ENCODE measurements at regions not wholly inside any gene's neighbourhood (a gene's known extent, or its start where the extent isn't known, plus 50 kb on each side); places are given as distances from the start of the nearest gene placed in this dataset.
"Not testable (repeated sequence)": the region's sequence is repeated elsewhere in the genome, so short reads cannot be mapped to it uniquely, and the experiment has no call there.

DNA sequence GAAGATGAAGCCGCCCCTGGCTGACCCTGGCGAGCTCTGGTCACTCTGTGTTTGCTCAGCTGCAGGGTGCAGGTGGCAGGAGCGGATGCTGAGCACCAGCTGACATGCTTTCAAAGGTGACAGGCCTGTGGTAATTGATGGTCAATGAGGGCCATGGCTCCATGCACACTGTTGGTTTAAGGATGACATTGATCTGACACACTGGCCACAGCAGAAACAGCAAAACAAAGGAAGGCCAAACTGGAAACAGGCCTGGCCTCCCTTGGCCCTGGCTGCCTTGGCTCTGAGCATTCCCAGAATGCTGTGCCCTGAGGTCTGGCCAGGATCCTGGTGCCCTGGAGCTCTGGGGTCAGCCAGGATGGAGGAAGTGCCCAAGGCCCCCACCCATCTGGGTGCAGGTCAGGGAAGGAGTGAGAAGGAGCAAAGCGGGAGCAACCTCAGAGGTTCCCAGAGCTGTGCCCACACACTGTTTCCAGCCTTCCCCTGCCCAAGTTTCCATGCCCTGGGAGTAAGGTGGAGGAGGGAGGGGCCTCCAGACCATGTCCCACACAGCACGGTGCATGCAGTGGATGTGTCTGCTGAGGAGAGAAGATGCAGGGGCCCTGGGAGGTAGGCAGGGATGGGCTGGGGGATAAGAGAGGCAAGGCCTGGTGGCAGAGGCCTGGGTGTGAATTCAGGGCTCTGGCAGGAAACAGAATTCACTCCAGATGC lies 302.2 kb downstream of the RPS24 start:
- Mint-ChIP-seq H3K9me3 (no peaks in the 10 kb centered on the region), H3K36me3 (no peaks in the 10 kb centered on the region), H3K27me3 (no peaks in the 10 kb centered on the region), H3K4me1 (no peaks in the 10 kb centered on the region), H3K27ac (no peak overlapping the region), H3K4me3 (no peak overlapping the region)
- no peak for DNase-seq

DNA sequence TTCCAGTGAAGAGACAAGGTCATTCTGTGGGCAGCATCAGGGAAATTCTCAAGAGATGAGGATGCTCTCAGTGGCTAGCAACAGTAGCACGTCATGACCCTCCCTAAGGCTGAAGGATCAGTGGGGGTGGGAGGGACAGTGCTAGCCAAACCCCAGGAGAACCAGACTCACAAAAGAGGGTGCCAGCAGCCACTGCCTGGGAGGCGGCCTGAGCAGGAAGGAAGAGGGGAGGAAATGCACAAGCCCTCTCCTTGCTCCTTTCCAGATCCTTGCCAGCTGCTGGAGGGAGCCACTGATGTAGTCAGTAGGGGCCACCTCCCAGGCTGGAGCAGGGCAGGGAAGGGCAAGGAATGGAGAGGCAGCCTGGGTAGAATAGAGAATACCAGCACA lies 302.7 kb downstream of the RPS24 start:
- no peak for DNase-seq
- H3K27me3 Mint-ChIP-seq = no peaks in the 10 kb centered on the region
- no peak overlapping the region for H3K4me3 Mint-ChIP-seq
- no peak overlapping the region for H3K27ac Mint-ChIP-seq
- H3K36me3 Mint-ChIP-seq = no peaks in the 10 kb centered on the region
- H3K9me3 Mint-ChIP-seq = no peaks in the 10 kb centered on the region
- no peaks in the 10 kb centered on the region for H3K4me1 Mint-ChIP-seq

DNA sequence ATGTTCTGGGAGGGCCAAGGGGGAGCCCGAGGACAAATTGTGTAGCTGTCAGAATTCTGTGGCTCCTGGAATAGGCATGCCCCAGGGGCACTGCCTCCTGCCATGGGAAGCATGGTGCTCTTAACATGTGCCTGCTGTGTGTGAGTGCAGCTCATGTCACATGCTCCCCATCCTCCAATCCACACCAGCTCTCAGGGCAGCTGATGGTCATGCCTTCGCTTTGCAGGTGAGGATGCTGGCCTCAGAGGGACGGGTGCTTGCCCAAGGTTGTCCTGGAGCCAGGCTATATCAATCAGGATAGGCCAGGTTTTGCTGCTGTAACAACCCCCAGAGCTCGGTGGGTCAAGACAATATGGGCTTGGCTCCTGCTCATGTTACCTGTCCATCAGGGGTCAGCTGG lies 303.4 kb downstream of the RPS24 start:
- H3K4me1 Mint-ChIP-seq = no peaks in the 10 kb centered on the region
- no peaks in the 10 kb centered on the region for H3K27me3 Mint-ChIP-seq
- H3K4me3 Mint-ChIP-seq = no peak overlapping the region
- no peak for DNase-seq
- no peak overlapping the region for H3K27ac Mint-ChIP-seq
- H3K36me3 Mint-ChIP-seq = no peaks in the 10 kb centered on the region
- H3K9me3 Mint-ChIP-seq = no peaks in the 10 kb centered on the region

DNA sequence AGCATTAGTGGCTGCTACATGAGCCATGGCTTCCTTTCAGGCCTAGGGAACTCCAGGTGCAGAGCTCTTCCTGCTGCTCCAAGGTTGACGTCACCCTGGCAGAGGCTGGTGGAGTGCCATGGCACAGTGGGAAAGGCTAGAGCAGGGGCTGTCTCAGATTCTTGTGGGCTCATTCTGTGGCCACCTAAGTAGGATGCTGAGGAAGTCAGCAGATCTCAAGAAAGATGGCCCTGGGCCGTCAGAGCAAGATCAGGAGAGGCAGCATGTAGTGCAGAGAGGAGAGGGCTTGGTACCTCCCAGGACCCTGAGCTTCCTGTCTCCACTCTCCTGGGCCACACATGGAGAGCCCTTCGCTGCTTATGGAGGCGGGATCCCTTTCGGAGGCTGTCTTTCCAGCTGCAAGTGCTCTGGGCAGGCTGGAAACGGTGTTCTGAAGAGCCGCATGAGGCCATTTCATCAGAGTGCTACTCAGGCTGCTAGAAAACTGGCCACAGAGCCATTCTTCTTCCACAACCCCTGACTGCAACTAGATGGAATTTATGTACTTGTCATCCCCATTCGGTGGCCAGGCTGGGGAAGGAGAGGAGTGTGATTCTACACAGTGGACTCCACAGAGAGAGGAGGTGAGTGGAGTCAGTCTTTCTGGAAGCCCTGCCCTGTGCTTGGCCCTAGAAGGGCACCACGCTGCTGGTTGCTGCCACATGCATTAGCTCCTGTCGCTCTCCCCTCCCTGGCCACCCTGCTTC lies 304.2 kb downstream of the RPS24 start:
- Mint-ChIP-seq H3K27ac (no peak overlapping the region), H3K4me3 (no peak overlapping the region), H3K36me3 (no peaks in the 10 kb centered on the region), H3K4me1 (no peaks in the 10 kb centered on the region), H3K9me3 (no peaks in the 10 kb centered on the region), H3K27me3 (no peaks in the 10 kb centered on the region)
- no peak for DNase-seq

DNA sequence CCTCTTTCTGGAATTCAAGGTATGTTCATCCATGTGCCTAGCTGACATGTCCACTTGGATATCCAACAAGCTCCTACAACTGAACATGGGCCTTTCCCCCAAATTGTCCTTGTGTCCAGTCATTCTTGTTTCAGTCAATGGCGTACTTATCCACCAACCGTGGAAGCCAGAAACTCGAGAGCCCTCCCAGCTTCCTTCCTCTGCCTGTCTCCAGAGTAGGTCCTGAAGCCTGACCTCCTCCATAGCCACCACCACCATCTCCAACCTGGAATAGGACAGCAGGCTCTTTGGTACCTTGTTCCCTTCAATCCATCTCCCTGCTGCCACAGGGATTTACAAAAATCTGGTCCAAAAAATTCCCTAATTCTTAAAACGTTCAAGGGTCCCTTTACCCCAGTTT lies 305.1 kb downstream of the RPS24 start:
- Mint-ChIP-seq H3K36me3 (no peaks in the 10 kb centered on the region), H3K27ac (no peak overlapping the region), H3K9me3 (no peaks in the 10 kb centered on the region), H3K4me1 (no peaks in the 10 kb centered on the region), H3K4me3 (no peak overlapping the region), H3K27me3 (no peaks in the 10 kb centered on the region)
- DNase-seq = no peak

DNA sequence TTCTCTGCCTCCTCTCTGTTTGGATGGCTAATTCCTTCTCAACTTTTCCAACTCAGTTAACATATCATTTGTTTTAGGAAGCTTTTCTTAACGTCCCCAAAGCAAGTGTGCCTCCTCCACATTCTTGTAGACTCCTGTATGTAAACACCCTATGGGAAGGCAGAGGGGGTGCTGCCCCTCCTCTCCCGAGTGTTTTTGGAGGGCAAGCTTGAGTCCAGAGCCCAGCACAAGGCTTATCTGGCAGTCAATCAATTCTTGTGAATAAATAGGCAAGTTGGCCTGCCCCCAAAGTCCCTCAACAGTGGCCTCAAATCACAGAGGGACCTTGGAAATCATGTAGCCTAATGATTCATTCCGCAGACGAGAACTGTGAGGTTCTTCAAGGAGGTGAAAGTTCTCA lies 305.6 kb downstream of the RPS24 start:
- Mint-ChIP-seq H3K9me3 (no peaks in the 10 kb centered on the region), H3K36me3 (no peaks in the 10 kb centered on the region)

DNA sequence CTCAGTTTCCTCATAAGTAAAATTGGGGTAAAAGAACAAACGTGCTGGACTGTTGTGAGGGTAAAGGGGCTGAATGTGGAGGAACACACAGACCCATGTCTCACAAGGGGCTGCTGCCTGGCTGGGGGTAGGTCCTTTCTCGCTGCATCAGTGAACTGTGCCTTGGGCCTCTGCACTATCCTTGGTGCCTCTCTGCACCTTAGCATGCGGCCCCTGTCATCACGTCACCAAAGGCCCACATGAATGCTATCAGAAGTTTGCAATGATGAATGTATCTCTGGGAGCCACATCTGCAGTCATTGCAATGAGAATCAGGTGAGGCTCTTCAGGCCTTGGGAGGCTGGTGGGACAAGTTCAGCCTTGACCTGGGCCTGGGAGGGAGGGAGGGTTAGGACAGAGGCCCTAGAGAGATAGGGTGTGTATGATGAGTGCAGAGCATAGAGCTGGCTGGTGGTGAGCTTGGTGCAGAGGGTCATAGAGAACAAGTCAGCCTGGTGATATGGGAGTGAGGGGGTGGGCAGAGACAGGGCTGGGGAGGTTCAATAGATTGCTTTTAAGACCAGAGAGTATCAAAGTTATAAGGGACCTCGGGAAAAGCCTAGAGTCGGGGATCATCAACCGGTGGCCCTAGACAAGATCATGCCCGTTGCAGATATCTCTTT lies 308.4 kb downstream of the RPS24 start:
- H3K27ac Mint-ChIP-seq = no peak overlapping the region
- no peaks in the 10 kb centered on the region for H3K9me3 Mint-ChIP-seq
- H3K27me3 Mint-ChIP-seq = peaks cover 3% of the 10 kb centered on the region
- H3K4me1 Mint-ChIP-seq = no peaks in the 10 kb centered on the region
- no peaks in the 10 kb centered on the region for H3K36me3 Mint-ChIP-seq
- no peak overlapping the region for H3K4me3 Mint-ChIP-seq
- no peak for DNase-seq

More for the DNA sequence above, 305.6 kb downstream of the RPS24 start:
- no peaks in the 10 kb centered on the region for H3K4me1 Mint-ChIP-seq
- H3K4me3 Mint-ChIP-seq = no peak overlapping the region
- no peak for DNase-seq
- H3K27ac Mint-ChIP-seq = no peak overlapping the region
- no peaks in the 10 kb centered on the region for H3K27me3 Mint-ChIP-seq

DNA sequence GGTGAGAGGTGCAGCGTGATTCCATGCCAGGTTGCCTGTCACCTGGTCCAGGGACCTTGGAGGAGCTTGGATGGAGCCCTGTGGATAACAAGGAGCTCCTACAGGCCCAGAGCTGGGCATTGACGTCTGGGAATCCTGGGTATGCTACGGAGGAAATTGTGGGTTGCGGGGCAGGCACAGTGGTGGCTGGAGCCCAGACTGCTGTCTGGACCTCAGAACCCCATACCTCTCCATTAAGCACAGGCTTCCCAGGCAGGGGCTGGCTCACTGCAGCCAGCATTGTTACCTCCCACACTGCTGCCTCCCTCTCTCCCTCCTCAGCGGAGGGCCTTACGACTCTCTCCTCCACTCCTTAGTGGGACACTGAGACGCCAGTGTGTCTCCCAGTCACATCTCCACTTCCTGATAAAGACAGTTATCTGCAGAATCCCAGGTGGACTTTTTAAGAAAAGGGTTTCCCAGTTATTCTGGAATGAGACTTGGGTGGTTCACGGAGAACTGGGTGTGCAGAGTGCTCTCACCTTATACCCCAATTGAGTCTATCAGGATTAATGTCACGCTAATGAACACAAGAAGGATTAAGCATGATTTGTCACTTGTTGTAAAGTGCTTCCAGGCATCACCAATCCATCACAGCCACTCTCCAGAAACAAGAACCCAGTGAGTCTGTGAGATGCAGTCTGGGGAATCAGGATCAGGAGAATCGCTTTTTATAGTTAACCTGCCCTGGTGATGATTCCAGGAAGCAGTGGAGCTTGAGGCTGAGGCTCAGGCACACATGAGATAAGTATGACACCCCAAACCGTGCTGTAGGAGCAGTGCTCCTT lies 309.4 kb downstream of the RPS24 start:
- Mint-ChIP-seq H3K4me3 (no peak overlapping the region), H3K27ac (no peak overlapping the region), H3K36me3 (no peaks in the 10 kb centered on the region), H3K27me3 (peaks cover 3% of the 10 kb centered on the region), H3K9me3 (no peaks in the 10 kb centered on the region), H3K4me1 (no peaks in the 10 kb centered on the region)
- no peak for DNase-seq

DNA sequence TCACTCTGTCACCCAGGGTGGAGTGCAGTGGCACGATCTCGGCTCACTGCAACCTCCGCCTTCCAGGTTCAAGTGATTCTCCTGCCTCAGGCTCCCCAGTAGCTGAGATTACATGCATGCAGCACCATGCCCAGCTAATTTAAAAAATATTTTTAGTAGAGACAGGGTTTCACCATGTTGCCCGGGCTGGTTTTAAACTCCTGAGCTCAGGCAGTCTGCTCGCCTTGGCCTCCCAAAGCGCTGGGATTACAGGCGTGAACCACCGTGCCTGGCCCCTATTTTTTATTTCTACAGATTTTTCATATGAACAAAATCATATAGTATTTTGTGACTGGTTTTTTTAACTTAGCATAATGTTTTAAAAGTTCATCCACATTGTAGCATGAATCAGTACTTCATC lies 310.6 kb downstream of the RPS24 start:
- H3K4me3 Mint-ChIP-seq, H3K9me3 Mint-ChIP-seq, DNase-seq, H3K4me1 Mint-ChIP-seq, H3K27me3 Mint-ChIP-seq, H3K27ac Mint-ChIP-seq, H3K36me3 Mint-ChIP-seq: not testable (repeated sequence)

DNA sequence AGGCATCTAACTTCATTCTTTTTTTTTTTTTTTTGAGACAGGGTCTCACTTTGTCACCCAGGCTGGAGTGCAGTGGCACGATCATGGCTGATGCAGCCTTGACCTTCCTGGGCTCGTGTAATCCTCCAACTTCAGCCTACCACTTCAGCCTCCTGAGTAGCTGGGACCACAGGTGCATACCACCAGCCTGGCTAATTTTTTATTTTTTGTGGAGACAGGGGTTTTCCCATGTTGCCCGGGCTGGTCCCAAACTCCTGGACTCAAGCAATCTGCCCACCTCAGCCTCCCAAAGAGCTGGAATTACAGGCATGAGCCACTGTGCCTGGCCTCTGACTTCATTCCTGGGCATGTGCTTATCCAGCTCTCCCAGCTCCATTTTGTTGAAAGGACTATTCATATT lies 311.9 kb downstream of the RPS24 start:
- not testable (repeated sequence) for H3K9me3 Mint-ChIP-seq, H3K27me3 Mint-ChIP-seq, H3K4me3 Mint-ChIP-seq, DNase-seq, H3K27ac Mint-ChIP-seq, H3K36me3 Mint-ChIP-seq, H3K4me1 Mint-ChIP-seq

DNA sequence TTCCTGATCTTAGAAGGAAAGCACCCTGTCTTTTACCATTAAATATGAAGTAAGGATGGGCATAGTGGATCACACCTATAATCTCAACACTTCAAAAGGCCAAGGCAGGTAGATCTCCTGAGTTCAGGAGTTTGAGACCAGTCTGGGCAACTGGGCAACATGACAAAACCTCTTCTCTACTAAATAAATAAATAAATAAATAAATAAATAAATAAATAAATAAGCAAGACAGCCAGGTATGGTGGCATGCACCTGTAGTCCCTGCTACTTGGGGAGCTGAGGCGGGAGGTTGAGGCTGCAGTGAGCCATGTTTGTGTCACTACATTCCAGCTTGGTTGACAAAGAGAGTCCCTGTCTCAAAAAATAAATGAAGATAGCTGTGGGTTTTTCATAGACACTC lies 313.1 kb downstream of the RPS24 start:
- no peak overlapping the region for H3K27ac Mint-ChIP-seq
- no peaks in the 10 kb centered on the region for H3K4me1 Mint-ChIP-seq
- H3K36me3 Mint-ChIP-seq = no peaks in the 10 kb centered on the region
- H3K27me3 Mint-ChIP-seq = peaks cover 3% of the 10 kb centered on the region
- H3K9me3 Mint-ChIP-seq = no peaks in the 10 kb centered on the region
- H3K4me3 Mint-ChIP-seq = no peak overlapping the region
- DNase-seq = no peak

DNA sequence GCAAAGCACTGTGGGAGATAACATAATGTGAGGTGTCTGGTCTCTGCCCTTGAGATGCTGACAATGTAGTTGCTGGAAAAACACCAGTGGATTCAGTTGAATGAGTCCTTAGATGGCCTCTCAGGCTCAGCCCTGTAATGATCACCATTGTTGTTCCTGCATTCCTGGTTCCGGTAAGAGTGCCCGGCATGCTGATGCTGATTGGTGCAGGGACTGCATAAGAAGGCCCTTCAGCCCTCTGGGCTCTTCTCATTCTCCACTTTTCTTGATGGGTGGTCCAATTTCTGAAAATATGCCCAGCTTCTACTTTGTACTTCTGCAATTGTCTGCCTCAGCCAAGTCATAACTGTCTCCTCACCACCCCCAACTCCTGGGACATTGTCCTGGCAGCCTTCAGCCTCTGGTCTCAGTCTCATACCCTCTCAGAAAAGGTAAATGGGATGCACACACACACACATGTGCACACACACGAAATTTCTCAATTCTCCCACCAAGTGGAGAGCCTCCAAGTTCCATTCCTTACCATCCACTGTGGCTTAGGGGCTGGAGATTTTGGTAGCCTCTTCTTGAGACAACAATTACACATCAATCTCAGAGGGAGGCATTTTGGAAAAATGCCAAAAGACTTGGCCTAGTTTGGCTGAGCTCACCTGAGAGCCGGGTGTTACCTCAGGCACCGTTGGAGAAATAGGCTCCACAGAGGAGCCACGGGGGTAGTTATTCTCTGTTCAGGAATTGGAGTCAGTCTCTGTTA lies 314.9 kb downstream of the RPS24 start:
- Mint-ChIP-seq H3K4me1 (no peaks in the 10 kb centered on the region), H3K27me3 (peaks cover 3% of the 10 kb centered on the region), H3K27ac (no peak overlapping the region), H3K4me3 (no peak overlapping the region), H3K9me3 (no peaks in the 10 kb centered on the region), H3K36me3 (no peaks in the 10 kb centered on the region)
- no peak for DNase-seq

DNA sequence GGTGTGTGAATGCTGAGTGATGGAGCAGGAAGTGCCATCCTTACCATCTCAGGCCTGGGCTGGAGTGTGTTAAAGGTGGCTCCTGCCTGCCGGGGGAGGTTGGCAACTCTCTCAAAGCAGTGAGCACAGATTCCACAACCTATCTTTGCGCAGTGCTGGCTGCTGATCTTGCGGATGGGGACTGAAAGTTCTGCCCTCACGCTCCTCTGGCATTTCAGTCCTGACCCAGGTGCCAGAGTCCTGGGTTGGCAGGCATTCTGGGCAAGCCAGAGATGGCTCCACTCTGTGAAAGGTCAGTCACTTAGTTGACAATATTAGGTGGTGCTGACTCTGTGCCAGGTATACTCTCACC lies 315.5 kb downstream of the RPS24 start:
- H3K4me1 Mint-ChIP-seq = no peaks in the 10 kb centered on the region
- peaks cover 3% of the 10 kb centered on the region for H3K27me3 Mint-ChIP-seq
- DNase-seq = no peak
- no peak overlapping the region for H3K4me3 Mint-ChIP-seq
- H3K36me3 Mint-ChIP-seq = no peaks in the 10 kb centered on the region
- no peak overlapping the region for H3K27ac Mint-ChIP-seq
- H3K9me3 Mint-ChIP-seq = no peaks in the 10 kb centered on the region

DNA sequence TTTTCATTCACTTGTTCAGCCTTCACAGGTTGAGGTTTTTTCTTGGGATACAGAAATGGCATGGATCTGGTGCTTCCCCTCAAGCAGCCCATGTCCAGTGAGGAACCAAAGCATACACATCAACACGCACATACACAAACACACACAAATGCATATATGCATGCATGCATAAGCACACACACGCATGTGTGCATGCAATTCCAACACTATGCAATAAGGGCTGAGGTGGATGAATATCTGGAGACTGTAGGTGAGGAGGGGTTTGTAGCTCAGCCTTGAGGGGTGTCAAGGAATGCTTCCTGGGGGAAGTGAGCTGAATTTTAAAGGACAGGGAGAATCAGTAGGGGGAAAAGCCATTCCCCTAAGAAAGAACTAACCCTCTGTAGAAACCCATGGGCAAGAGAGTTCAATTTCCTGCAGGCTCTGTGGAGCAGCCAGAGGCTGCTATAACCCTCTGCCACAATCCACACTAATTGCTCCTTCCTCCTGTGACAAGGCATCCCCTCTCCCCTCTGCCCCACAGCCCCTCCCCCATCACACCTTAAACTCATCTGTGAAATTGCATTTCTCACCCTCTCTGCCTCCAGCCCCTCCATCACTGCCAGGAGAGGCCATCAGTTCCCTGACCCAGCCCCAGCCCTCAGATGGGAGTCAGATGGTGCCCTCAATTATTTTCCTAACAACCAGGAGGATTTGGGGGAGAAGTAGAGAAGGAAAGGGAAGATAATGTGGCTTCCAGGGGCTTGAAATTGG lies 316.4 kb downstream of the RPS24 start:
- peaks cover 3% of the 10 kb centered on the region for H3K27me3 Mint-ChIP-seq
- H3K4me1 Mint-ChIP-seq = no peaks in the 10 kb centered on the region
- no peaks in the 10 kb centered on the region for H3K9me3 Mint-ChIP-seq
- H3K4me3 Mint-ChIP-seq = no peak overlapping the region
- DNase-seq = no peak
- no peak overlapping the region for H3K27ac Mint-ChIP-seq
- no peaks in the 10 kb centered on the region for H3K36me3 Mint-ChIP-seq

Measured in activated naive CD8-positive, alpha-beta T cell treated with anti-CD3 and anti-CD28 coated beads for 36 hours (primary cell).